GM12873 (cell line): ENCODE measurements at regions not wholly inside any gene's neighbourhood (a gene's known extent, or its start where the extent isn't known, plus 50 kb on each side); places are given as distances from the start of the nearest gene placed in this dataset.

Experiments
- CTCF ChIP-seq: IDR thresholded peaks from 2 replicates; pipeline ENCODE4 v1.5.1; 2012; ENCODE audit warnings: low read depth, mild to moderate bottlenecking, moderate library complexity, low read length, control low read depth; ENCODE audit not compliant: insufficient read depth; ENCODE audit errors: missing control alignments

GRCh38 chr17:79491006-79491405, 119.8 kb downstream of the RBFOX3 start:
- TF ChIP-seq CTCF: no peak

- TF ChIP-seq CTCF: no peak
Measured at GRCh38 chr17:79490530-79490929, 120.3 kb downstream of the RBFOX3 start.

- no peak for TF ChIP-seq CTCF
Measured at GRCh38 chr17:79487149-79487548, 123.7 kb downstream of the RBFOX3 start.

GRCh38 chr17:79485991-79486390, 124.9 kb downstream of the RBFOX3 start:
- TF ChIP-seq CTCF: no peak

- no peak for TF ChIP-seq CTCF
Measured at GRCh38 chr17:79485419-79485985, 125.3 kb downstream of the RBFOX3 start.

GRCh38 chr17:79484600-79485418, 126.0 kb downstream of the RBFOX3 start:
- no peak for TF ChIP-seq CTCF

- no peak for TF ChIP-seq CTCF
Measured at GRCh38 chr17:79483842-79484241, 127.0 kb downstream of the RBFOX3 start.
